Heart left ventricle (tissue), 13 donors: ENCODE measurements at regions not wholly inside any gene's neighbourhood (a gene's known extent, or its start where the extent isn't known, plus 50 kb on each side); places are given as distances from the start of the nearest gene placed in this dataset.

ENCODE experiments used
- CTCF ChIP-seq, 12 donors: fragments of 200-600 bp; sonication (generic) in 4 of 12; IDR thresholded peaks; one replicate each; pipeline versions ENCODE4 v1.5.0 to v1.8.0; 2018 to 2022; ENCODE audit warnings: antibody characterized with exemption in 12 of 12, mild to moderate bottlenecking in 5 of 12
- POLR2A ChIP-seq, 2 donors: fragments of 450-650 bp; IDR thresholded peaks; one replicate each; pipeline ENCODE4 v1.6.1; 2017; ENCODE audit warnings: antibody characterized with exemption in 2 of 2, mild to moderate bottlenecking in 2 of 2, moderate library complexity in 2 of 2
- donor health status: ischemic (EF 13 %, LVEDD 7.1; RV severe dilation, severe dysfunction).
- donor health status: DM: no; HTN: yes; CAD: no.
- donor health status: DM: no; HTN: no; CAD: no.
- donor health status: ischemic (EF 25% LVEDD 6.9; RV normal size, moderate dysfunction).
- donor health status: ischemic (EF 25% LVEDD 5.7; RV mildly dilated, moderate dysfunction).
- donor health status: ischemic (EF 35%, LVEDD 5.7; RV mildly dilated, moderate dysfunction).
- donor health status: nonischemic (EF 11% LVEDD 7.7; RV severe dilation, severe dysfunction).
- donor health status: DM: yes; HTN: yes; CAD: no.
- donor health status: PGD.
- donor health status: ischemic (EF 29% LVEDD 5.4; RV normal size, mild dysfunction).
- donor health status: nonischemic (EF 23%, LVEDD 6.1; RV moderate dilation, normal function).

GRCh38 chr3:162365066-162365719 is 868.6 kb downstream of the OTOL1 start:
- TF ChIP-seq POLR2A (IDR thresholded peaks at IDR 0.05) (no peak), CTCF (IDR thresholded peaks at IDR 0.05) (no peak)
